IPS-18a (cell line): ENCODE measurements at regions not wholly inside any gene's neighbourhood (a gene's known extent, or its start where the extent isn't known, plus 50 kb on each side); places are given as distances from the start of the nearest gene placed in this dataset.

Experiments
- H3K27ac ChIP-seq: one replicate; pipeline ENCODE4 v1.5.1; 2013; ENCODE audit warnings: low read length
- H3K27me3 ChIP-seq: one replicate; pipeline ENCODE4 v1.6.1; 2013; ENCODE audit warnings: mild to moderate bottlenecking, low read length; ENCODE audit not compliant: control insufficient read depth, insufficient read depth
- H3K36me3 ChIP-seq: one replicate; pipeline ENCODE4 v1.6.1; 2013; ENCODE audit warnings: low read depth, low read length; ENCODE audit not compliant: control insufficient read depth
- H3K4me1 ChIP-seq: one replicate; pipeline ENCODE4 v1.6.1; 2013; ENCODE audit warnings: low read depth, low read length; ENCODE audit not compliant: control insufficient read depth
- H3K4me3 ChIP-seq: one replicate; pipeline ENCODE4 v1.5.1; 2013; ENCODE audit warnings: low read length
- H3K9ac ChIP-seq: one replicate; pipeline ENCODE4 v1.6.1; 2013; ENCODE audit warnings: mild to moderate bottlenecking, low read length, moderate library complexity
- H3K9me3 ChIP-seq: one replicate; pipeline ENCODE4 v1.6.1; 2013; ENCODE audit warnings: low read depth, low read length; ENCODE audit not compliant: control insufficient read depth

DNA sequence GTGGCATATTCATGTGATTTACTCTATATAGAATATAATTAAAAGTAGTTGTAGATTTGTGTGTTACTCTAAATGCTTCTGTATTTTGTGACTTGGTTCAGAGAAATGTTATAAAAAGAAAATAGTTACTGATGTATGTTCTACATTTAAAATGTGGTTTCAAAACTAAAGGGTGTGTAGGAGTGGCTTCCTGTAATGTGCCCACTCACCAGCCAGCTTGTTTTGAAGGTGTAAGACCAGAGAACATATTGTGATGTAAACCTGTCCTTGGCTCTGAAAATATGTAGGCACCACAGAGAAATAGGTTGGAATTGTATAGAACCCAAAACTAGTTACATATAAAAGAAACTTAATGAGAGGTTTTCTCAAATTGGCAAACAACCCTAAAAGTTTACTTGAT, 51.2 kb upstream of the ARRDC3 start:
- Histone ChIP-seq H3K4me3 (no peak overlapping the region), H3K9ac (no peak overlapping the region), H3K36me3 (no peaks in the 10 kb centered on the region), H3K9me3 (no peaks in the 10 kb centered on the region), H3K4me1 (peaks cover 13% of the 10 kb centered on the region), H3K27me3 (no peaks in the 10 kb centered on the region), H3K27ac (no peak overlapping the region)

- Histone ChIP-seq H3K4me1 (peaks cover 13% of the 10 kb centered on the region), H3K36me3 (no peaks in the 10 kb centered on the region), H3K27me3 (no peaks in the 10 kb centered on the region), H3K4me3 (no peak overlapping the region), H3K27ac (no peak overlapping the region), H3K9me3 (no peaks in the 10 kb centered on the region), H3K9ac (no peak overlapping the region)
Observed at GRCh38 chr5:91433861-91434260, 50.7 kb upstream of the ARRDC3 start.
